ENCODE measurements at regions not wholly inside any gene's neighbourhood (a gene's known extent, or its start where the extent isn't known, plus 50 kb on each side); places are given as distances from the start of the nearest gene placed in this dataset.

- TF ChIP-seq CTCF (IDR thresholded peaks at IDR 0.05), result no peak
- no peak for TF ChIP-seq POLR2A (IDR thresholded peaks at IDR 0.05)
Measured at GRCh38 chr2:194697439-194697838, 959.6 kb upstream of the SLC39A10 start.

All from stomach (tissue), 4 donors.